Fibroblast of the aortic adventitia (primary cell): ENCODE measurements at regions not wholly inside any gene's neighbourhood (a gene's known extent, or its start where the extent isn't known, plus 50 kb on each side); places are given as distances from the start of the nearest gene placed in this dataset.

Experiments
- DNase-seq: peaks from one replicate; pipeline ENCODE4 v3.0.0-alpha.2; 2010; ENCODE audit warnings: low read depth
- H3K4me3 ChIP-seq: 2 replicates; pipeline ENCODE4 v1.5.1; 2011; ENCODE audit warnings: low read depth, mild to moderate bottlenecking, control low read depth, low read length, moderate library complexity
- TF ChIP-seq, protein P1 (sequence below): IDR thresholded peaks from 2 replicates; pipeline ENCODE4 v1.5.1; 2011; ENCODE audit warnings: mild to moderate bottlenecking, low read length, control low read depth, inconsistent platforms; ENCODE audit not compliant: insufficient read depth

DNA sequence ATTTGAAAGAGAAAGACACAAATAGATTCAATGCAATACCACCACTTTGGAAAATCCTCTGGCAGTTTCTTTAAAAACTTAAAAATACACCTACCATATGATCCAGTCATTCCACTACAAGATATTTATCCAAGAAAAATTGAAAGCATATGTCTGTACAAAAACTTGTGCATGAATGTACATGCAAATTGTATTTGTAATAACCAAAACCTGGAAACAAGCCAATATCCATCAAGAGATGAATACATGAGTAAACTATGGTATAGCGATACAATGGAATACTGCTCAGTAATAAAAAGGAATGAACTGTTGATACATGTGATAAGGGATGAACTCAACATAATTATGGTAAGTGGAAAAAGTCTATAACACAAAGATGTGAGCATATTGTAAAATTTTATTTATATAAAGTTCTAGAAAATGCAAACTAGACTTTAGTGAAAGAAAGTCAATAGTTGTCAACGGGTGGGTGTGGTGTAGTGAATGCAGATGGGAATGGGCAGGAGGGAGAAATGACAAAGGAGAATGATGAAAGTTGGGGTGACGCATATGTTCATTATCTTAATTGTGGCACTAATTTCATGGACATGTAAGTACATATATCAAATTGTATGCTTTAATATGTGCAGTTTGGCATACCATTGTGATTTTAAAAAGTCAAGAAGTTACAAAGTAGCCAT, 347.5 kb downstream of the SAMD5 start:
- TF ChIP-seq, protein P1, sequence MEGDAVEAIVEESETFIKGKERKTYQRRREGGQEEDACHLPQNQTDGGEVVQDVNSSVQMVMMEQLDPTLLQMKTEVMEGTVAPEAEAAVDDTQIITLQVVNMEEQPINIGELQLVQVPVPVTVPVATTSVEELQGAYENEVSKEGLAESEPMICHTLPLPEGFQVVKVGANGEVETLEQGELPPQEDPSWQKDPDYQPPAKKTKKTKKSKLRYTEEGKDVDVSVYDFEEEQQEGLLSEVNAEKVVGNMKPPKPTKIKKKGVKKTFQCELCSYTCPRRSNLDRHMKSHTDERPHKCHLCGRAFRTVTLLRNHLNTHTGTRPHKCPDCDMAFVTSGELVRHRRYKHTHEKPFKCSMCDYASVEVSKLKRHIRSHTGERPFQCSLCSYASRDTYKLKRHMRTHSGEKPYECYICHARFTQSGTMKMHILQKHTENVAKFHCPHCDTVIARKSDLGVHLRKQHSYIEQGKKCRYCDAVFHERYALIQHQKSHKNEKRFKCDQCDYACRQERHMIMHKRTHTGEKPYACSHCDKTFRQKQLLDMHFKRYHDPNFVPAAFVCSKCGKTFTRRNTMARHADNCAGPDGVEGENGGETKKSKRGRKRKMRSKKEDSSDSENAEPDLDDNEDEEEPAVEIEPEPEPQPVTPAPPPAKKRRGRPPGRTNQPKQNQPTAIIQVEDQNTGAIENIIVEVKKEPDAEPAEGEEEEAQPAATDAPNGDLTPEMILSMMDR: no peak
- DNase-seq: no peak

DNA sequence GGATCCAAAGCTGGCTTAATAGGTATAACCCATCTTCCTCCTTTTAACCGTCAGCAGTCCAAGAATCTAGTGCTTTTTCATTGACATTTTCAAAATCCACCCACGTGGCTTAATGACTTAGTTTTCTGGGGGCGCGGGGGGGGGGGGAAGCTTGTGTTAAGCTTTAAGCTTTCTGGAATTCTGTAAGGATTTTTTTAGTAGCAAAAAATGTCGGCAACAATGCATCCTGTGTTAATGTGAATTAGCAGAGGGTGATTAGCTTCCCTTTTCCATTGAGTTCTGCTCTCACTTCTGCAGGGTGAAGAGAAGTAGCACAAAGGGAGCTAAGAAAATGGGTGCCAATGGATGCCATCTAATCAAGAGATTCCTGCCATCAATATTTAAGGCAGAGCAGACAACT, 348.2 kb downstream of the SAMD5 start:
- DNase-seq: no peak
- TF ChIP-seq, protein P1: no peak
- no peak overlapping the region for H3K4me3 ChIP-seq

More for the DNA sequence above, 347.5 kb downstream of the SAMD5 start:
- H3K4me3 ChIP-seq: no peak overlapping the region

DNA sequence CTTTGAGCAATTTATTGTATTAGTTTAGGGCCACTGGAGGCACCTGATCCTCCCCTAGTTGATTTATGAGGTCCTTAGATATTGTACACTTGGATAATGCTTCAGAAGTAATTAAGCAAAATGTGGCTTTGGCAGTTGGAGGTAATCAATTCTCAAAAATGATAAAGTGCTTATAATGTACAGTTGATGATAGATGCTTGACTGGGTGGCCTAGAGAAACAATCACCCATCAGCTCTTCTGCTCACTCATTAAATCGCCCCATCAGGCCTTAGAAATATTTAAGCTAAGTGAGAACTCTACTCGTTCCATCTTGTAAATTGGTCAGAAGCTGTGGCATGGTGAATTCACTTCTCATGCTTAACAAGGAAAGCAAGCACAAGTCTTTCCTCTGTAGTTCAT, 349.9 kb downstream of the SAMD5 start:
- TF ChIP-seq, protein P1: no peak
- no peak for DNase-seq
- H3K4me3 ChIP-seq: no peak overlapping the region

DNA sequence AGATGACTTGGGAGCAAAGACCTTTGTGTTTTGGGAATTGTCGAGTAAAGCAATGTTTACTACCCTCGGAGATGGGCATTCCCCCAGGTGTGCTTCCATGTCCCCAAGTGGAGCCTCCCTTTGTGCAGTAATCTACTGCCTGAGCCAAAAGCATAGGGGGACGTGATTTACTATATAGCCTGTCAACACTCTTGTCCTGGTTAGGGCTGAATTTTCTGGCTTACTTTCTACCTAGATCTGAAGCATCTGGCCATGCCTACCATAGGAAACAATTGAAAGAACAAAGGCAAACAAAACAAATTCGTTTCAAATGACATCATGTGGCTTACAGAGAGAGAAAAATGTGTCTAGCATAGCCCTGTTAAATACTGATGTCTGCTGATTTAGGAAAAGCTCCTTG, 350.6 kb downstream of the SAMD5 start:
- DNase-seq: no peak

DNA sequence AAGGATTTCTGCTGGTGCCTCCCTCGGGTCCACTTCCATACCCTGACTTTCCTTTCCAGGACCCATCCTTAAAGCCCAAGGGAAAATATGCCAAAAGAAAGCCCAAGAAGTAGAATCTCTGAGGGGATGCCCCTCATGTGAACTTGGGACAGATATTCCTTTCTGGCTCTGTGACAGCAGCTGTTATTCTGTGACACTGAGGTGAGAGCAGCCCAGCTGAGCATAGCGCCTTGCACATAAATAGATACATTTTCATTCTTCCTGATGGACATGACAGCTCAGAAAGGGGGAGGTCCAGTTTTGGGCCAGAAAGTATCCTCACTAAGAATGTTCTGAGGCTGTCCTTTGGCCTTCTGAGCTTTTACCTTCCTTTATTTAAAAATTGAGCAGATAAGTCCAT, 353.2 kb downstream of the SAMD5 start:
- TF ChIP-seq, protein P1: no peak
- DNase-seq: no peak
- no peak overlapping the region for H3K4me3 ChIP-seq

More for the DNA sequence above, 350.6 kb downstream of the SAMD5 start:
- H3K4me3 ChIP-seq: no peak overlapping the region
- TF ChIP-seq, protein P1: no peak

DNA sequence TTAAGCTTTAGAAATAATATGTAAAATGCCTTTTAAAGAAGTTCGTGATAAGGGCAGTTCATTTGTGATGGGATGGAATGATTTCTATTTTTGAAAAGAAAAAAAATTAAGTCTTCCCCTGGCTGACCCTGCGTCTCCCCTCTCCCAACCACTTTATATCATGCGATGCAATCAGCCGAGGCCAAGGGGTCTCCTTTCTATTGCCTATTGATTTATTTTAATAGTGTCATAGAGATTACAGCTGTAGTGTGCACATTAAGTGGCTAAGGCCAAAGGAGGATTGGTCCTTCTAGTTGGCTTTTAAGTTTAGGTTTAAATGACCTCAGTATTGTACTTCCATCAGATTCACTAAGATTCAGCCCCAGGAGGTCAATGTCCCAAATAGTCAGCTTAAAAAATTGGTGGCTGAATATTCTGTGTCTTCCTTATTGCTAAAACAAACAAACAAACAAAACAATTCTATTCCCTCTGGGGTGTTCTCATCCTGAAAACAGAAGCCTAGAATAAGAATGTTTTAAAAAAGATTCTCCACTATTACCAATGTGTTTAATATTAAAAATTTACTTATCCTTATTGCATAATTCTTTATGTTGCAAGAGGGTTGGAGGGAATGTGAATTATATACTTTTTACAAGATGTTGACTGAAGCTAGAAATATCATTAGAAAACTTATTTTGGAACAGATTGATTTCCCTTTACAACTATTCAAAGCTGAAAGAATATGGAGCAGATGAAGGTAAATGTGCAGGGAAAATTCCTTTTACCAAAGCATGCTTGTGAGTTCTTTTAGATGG, 359.1 kb downstream of the SAMD5 start:
- TF ChIP-seq, protein P1: no peak
- H3K4me3 ChIP-seq: no peak overlapping the region
- no peak for DNase-seq
